SHP77 treated with DMSO at 0.1 percent for 48 hours (cell line): ENCODE measurements at regions not wholly inside any gene's neighbourhood (a gene's known extent, or its start where the extent isn't known, plus 50 kb on each side); places are given as distances from the start of the nearest gene placed in this dataset.
"Not testable (repeated sequence)": the region's sequence is repeated elsewhere in the genome, so short reads cannot be mapped to it uniquely, and the experiment has no call there.

Experiments
- DNase-seq: peaks from one replicate; lab custom pipeline; 2025; lab: John Stamatoyannopoulos, UW

DNA sequence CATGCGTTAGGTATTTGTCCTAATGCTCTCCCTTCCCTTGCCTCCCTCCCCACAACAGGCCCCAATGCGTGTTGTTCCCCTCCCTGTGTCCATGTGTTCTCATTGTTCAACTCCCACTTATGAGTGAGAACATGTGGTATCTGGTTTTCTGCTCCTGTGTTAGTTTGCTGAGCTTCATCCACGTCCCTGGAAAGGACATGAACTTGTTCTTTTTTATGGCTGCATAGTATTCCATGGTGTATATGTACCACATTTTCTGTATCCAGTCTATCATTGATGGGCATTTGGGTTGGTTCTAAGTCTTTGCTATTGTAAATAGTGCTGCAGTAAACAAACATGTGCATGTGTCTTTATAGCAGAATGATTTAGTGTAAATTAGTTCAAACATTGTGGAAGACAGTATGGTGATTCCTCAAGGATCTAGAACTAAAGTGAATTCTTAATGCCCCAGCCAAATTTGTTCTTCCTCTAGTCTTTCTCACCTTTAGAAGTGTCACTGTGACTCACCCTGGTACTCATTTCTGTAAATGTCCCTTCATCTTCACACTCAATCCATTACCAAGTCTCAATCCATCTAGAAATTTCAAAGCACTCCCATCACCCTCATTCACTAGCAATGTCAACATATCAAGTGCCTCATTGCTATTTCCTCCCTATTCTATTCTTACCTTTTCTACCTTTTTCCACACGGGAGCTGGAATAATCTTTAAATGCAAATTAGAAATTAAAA, 123.9 kb downstream of the MREG start:
- DNase-seq = not testable (repeated sequence)

DNA sequence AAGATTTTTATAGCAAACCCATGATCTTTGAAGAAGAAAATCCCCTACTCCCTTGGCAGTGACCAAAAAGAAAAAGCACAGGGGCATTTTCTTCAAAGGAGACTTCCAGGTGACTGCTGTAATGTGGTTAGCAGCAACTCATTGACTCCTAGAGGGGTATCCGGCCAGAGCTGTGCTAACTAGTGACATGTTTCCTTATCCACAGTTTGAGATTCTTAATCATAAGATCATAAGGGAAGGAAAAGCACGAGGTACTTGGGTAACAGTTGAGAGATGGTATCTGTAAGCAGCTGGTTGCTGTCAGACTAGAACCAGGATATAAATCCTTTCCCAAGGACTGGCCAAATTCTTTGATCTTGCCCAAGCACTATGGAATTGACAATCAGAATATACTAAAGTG, 124.7 kb downstream of the MREG start:
- DNase-seq = no peak

DNA sequence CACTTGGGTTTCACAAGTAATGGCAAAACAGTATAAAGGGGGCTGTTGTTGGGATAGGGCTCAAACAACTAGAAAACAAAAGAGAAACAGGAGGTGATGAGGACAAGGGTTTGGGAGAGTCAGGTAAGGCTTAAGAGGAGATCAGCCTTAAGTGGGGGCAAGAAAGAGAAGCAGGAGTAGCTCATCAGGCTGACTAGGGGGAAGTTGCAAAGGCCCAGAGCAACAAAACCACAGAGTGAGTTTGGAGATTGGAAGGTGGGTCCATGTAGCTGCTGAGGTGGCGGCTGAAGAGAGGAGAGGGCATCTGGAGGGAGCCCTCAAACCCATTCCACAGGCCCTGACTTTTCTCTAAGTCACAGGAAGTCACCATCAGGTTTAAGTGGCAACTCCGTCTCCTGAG, 126.0 kb downstream of the MREG start:
- no peak for DNase-seq

DNA sequence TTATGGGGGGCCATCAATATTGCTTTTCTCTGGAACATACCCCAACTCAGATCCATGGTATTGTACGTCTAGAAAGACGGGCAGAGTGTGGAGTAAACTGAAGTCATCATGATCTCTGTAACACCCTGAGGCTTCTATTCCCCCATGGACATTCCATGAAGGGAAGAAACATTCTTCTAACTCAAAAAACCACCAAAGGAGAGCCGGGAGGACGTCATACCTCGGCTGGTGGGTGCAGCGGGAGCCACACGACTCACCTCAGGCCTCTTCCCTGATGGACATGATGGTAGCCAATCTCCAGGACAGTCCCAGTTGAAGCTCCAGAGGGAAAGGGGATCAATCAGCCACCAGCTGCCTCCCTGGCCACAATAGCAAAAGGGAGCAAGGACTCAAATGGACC, 127.3 kb downstream of the MREG start:
- DNase-seq = no peak

DNA sequence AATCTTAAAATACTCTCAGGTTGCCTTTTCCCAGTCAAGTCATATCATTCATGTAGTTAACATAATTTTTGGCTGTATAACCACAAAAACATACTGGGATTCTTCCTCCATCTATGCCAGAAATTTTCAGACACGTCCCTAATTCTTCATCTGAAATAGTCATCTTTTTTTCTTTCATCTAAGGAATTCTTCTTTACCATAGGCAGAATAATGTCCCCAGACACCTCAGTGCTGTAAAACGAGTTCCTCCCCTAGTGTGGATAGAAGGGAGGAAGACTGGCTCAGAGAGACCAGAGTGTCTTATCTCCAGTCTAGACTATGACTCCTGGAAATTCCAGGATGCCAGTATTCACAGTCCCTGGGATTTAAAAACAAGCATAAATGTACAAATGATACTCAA, 127.8 kb downstream of the MREG start:
- DNase-seq = no peak

DNA sequence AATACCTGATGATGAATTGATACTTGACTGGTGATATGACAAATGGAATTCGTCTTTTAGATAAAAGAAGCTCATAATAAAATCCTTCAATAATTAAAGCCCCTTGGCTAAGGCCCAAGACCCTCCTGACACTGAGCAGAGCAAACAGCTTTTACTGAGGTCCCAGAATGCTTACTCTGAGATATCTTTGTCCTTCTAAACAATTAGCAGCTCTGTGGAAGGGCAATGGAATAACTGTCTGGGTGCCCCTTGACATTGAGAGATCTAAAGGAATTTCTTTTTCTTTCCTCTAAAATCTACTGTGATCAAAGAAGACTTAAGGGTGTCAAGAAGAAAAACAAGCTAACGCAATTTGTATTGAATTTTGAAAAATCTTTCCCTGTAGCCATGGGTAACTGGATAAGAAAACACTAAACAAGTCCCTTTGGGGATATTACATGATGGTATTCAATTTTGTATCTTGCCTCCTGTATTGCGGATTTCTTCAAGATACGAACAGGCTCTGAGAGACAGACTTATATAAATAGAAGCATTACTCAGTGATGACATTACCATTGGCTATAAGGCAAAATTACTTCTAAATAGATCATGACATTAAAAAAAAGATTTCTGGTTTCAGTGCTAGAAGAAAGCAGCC, 128.8 kb downstream of the MREG start:
- no peak for DNase-seq

DNA sequence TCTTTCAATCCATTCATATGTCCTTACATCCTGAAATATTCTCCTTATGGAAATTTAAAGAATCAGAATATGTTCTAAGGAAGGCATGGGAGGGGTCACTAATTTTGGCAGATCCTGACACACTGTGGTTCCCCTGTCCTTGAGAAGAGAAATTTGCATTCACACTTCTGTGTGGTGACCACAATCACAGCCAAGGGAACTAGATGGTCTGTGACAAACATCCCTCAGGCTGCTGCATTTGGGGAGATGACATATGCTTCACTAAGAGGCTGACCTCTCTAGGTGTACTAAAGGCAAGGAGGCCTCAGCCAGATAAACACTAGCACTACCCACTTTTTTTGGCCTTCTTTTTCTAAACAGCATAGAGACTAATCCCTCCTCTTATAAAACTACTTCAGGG, 129.6 kb downstream of the MREG start:
- no peak for DNase-seq

DNA sequence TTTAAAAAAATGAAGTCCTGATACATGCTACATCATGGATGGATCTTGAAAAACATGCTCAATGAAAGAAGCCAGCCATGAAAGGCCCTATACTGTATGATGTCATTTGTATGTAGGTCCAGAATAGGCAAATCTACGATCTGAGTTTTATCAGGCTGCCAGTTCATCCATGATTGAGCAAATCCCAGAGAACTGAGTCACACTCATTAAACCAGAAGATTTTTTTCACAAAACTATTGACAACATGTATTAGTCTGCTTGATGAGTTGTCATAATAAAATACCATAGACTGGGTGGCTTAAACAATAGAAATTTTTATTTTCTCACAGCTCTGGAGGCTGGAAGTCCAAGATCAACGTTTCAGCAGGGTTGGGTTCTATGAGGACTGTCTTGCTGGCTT, 130.7 kb downstream of the MREG start:
- DNase-seq = no peak

DNA sequence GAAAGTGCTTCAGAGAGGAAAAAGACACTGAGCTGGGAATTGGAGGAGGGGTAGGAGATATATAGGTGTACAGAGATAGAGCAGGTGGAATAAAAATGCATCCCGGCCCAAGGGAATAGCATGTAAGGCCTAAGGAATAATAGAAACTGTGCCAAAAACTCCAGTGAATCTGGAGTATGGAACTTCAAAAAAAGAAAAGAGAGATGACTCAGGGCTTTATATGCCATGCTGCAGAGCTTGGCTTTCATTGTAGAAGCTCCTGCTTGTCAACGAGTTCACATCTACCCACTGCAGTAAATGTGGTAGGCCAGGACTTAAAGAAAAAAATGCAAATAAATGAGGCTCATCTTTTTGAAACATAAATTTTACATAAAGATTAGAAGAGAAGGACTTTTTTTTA, 131.8 kb downstream of the MREG start:
- no peak for DNase-seq

DNA sequence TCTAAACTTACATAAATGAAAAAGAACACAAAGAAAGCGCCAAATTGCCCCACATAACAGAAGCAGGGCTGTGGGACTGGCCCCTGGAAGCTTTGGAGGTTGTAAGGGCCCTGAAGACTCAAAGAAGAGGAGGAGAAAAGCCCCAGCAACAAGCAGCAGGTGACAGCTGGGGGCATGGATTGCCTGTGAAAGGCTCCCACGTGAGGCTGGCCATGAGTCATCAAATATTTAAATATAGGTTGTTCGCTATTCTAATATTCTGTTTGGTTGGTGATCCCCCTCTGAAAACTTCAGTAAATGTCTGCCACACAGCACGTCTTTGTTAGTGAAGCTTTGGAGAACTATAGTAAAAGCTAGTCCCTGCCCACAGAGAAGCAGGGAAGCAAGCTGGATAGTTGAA, 132.4 kb downstream of the MREG start:
- peak; percentile 35 for DNase-seq

DNA sequence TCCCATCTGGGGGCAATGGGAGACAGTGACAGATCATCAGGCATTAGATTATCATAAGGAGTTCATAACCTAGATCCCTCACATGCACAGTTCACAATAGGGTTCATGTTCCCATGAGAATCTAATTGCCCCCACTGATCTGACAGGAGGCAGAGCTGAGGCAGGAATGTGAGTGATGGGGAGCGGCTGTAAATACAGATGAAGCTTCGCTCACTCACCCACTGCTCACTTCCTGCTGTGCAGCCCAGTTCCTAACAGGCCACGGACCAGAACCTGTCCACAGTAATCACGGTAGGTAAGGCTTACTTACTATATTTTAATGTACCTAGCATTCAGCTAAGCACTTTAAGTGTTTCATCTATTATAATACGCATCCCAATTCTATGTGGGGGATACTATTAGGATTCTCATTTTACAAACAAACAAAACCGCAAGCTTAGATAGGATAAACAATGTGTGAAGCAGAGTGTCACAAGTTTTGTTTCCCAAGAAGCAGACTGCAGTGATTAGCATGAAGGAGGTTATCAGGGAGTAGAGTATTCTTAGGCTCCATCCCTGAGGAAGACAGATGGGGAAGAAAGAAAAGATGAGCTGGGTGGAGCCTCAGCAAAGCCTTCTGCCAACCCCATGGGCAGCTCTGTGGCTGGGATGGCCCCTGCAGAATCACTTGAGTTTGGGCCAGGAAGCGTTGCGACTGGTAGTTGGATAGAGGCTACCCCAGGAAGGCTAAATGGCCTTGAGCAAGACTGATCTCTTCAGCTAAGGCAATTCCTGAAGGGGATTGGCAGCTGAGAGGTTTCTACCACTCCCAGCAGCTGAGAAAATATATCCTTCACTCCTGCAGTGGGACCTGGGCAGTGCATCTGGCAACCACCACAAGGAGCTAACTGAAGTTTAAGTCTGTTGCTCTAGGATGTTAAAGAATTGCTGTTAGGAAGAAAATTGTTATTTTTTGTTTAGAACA, 133.1 kb downstream of the MREG start:
- no peak for DNase-seq

DNA sequence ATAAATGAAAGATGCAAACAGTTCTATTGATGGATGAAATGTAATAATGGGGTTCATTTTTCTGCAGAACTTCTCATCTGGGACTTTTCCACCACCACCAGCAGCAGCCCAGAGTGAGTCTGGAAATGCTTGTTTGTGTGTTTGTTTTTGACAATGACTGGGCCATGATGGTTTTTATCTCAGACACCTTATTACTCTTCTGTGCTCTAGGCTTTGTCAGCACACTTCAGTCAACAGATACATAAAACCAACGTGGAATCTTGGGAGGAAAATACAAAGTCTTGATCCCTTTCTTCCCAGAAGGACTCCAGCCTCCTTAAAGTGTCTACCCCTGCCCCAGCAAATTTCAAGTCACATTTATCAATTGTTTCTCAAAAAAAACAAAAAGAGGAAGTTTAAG, 134.0 kb downstream of the MREG start:
- no peak for DNase-seq

DNA sequence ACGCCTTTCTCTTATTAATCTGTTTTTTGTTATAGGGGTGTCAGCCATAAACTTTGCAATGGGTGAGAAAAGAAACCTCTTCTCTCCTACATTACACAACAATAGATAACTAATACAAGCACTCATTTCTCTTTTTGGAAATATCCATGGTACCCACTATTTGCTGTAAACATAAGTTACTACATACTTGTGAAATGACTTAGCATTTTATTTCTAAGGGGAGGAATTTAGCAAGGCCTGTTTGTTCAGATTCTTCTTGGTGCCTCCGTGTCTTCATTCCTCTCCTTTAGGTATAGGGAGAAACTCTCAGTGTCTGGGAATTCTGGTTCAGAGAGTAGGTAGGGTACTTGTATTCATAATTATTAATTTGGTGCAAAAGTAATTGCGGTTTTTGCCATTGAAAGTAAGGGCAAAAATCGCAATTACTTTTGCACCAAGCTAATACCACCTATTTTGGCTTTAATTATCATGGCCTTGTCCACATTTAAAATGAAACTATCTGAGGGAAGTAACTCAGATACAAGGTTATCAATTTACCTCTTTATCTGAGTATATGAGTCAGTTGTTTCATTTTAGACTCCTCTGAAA, 134.8 kb downstream of the MREG start:
- no peak for DNase-seq

DNA sequence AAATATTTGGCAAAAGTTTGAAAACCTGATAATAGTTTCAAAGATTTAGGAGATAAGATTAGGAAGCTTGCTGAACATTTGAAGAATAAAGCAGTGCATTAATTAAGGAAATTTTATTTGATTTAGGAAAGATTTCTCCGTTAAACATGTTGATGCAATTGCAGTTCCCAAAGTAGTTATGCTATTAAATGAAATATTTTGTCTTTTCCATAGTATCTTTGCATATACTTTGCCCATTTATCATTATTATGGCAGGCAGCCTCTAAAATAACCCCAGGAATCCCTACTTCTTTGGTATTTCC, 136.5 kb downstream of the MREG start:
- DNase-seq = no peak

DNA sequence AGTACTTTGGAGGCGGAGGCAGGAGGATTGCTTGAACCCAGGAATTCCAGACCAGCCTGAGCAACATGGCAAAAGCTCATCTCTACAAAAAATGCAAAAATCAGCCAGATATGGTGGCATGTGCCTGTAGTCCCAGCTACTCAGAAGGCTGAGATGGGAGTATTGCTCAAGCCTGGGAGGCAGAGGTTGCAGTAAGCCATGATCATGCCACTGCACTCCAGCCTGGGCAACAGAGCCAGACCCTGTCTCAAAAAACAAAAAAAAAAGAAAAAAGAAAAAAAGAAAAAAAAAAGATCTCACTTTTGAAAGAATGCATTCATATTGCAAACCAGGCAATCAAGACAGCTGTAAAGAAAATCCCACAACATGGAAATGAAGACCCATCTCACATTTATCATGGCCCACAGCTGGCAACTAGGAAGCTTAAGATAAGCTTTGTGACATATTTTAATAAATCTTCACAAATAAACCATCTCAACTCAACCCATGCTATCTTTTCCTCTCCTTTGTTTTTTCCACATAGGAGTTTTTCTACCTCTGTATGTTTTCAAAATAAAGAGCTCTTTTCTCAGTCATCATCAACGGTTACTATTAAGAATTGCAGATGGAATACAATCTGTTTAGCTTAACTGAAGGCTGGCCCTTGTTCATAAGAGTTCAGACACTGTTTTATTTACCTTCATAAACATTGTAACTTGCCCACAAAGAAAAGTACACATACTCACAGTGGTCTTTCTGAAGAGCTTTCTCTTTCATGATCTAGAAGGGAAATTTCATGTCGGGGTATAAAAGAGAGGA, 137.0 kb downstream of the MREG start:
- no peak for DNase-seq

DNA sequence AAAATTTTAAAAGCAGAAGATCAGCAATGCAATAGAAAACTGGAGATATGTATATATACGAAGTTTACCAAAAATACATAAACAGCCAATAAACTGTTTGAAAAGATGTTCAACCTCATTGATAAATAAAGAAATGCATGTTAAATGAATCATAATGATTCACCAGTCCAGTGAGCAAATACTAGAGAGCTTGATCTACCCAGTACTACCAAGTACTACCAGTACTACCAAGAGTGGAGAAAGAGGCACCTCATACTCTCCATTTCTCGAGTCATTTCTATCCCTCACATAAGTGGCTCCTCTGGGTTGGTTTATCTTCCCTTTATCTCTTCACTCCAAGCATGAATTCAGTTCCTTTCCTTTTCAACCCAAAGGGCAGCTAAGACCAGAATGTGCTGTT, 138.9 kb downstream of the MREG start:
- DNase-seq = no peak

DNA sequence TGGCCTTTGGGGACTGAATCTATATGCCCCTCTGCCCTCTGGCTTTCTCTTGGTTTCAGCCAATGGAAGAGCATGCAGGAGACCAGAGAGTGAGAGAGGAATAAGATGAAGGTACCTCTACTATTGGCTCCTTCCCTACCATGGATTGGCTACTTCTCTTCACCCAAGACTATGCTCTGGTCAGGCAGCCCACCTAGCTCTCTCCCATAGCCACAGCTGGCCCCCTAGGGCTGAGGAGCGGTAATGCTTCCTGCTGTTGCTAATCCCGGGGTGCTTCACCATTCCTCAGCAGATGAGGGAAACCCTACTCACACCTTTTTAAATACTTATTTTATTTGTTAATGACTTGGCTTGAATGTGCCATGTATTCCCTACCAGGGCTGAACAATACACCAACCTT, 142.4 kb downstream of the MREG start:
- DNase-seq = no peak

DNA sequence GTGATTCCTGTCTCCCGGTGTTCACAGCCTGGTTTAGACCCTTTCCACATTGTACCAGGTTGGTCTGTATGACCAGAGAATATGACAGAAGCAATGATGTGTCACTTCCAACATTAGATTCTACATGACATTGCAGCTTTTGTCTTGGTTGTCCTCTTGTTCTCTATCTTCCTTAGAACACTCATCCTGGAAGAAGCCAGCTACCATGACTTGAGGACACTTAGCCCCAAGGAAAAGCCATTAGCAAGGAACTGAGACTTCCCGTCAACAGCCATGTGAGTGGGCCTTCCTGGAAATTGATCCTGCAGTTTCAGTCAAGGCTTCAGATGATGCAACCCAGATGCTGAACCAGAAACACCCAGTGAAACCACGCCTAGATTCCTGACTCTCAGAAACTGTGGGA, 143.3 kb downstream of the MREG start:
- DNase-seq = no peak

DNA sequence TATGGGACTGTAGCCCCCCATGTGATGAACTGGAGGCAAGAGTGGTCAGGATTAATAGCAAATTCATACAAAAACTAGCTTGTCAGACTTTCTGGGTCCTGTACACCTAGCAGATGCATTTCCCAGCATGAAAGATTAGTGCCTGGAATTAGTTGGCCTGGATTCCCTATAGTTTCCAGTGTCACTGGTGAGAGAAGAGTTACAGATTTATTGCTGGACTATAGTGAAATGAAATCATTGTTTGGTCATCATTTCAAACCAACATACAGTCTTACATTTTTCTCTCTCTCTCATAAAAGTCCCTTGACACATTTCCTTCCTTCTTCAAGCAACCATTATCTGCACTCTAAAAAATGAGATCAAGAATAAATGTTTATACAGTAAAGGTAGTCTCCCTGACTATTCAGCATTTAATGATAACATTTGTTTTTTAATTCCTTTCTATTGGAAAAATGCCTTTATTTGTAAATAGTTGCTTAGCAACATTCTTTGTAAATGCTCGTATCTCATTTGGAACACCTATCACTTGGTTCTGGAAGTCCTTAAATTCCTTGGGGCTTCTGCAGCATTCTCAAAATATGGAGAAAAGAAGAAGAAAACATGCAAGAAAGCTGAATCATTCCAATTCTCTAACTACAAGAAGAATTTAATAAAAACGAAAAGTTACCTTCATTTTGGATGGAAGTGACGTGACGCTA, 144.4 kb downstream of the MREG start:
- DNase-seq = no peak

DNA sequence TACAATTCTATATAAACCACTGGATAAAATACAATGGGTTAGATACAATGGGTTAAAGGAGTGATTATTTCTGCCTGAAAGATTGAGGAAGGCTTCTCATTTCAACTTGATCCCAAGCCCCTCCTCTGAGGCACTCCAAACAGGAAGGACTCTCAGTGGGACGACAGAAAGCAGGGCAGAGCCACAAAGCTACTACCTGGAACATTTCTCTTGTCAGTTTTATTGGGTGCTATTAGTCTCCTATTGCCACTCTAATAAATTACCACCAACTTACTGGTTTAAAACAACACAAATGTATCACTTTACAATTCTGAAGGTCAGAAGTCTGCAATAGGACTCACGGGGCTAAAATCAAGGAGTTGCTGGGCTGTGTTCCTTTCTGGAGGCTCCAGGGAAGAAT, 146.7 kb downstream of the MREG start:
- no peak for DNase-seq

DNA sequence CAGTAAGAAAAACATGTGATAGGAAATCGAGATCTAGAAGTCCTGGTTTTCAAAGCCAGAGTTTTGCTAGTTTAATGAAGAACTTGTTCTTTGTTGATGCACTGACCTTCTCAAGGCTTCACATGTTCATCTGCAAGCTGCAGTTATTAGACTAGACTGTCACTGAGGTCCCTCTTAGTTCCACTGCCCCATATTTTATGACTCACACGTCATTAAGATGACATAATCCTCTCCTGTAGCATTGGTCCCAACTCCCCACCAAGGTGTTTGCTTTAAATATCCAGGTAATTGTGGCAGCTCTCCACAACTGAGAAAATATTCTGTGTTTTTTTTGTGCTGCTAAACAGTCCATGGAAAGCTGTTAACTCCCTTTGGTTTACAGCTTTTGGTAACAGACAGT, 149.7 kb downstream of the MREG start:
- no peak for DNase-seq
